ENCODE measurements at regions not wholly inside any gene's neighbourhood (a gene's known extent, or its start where the extent isn't known, plus 50 kb on each side); places are given as distances from the start of the nearest gene placed in this dataset.

GRCh38 chr5:24162343-24162742 lies 482.4 kb downstream of the CDH10 start:
- TF ChIP-seq CTCF (IDR thresholded peaks at IDR 0.05; ENCODE audit: poor library complexity, severe bottlenecking): no peak
- no peak for TF ChIP-seq POLR2AphosphoS5 (IDR thresholded peaks at IDR 0.05)
- TF ChIP-seq REST (IDR thresholded peaks at IDR 0.05; ENCODE audit: borderline replicate concordance): no peak
- no peak for TF ChIP-seq EP300 (conservative IDR thresholded peaks at IDR 0.05; ENCODE audit: poor library complexity, severe bottlenecking)
